ENCODE measurements at regions not wholly inside any gene's neighbourhood (a gene's known extent, or its start where the extent isn't known, plus 50 kb on each side); places are given as distances from the start of the nearest gene placed in this dataset.

DNA sequence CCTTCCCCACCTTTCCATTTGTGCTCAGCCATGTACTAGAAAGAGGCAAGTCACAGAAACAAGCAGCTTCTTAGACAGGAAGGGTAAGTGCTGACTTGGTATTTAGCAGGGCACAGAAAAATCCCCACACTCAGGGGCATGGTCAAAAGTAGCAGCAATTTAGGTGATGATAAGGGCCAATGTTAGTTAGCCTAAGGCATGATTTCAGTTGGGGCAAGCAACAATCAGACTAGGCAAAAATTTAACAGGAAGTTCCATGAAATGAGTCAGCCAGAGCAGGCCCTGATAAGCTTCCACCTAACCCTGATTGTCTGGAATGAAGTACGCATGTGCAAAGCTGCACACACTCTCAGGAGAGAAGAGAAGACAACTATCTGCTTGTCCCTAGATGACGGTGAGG, 423.4 kb upstream of the UBE2E2 start:
- TF ChIP-seq, protein P1, sequence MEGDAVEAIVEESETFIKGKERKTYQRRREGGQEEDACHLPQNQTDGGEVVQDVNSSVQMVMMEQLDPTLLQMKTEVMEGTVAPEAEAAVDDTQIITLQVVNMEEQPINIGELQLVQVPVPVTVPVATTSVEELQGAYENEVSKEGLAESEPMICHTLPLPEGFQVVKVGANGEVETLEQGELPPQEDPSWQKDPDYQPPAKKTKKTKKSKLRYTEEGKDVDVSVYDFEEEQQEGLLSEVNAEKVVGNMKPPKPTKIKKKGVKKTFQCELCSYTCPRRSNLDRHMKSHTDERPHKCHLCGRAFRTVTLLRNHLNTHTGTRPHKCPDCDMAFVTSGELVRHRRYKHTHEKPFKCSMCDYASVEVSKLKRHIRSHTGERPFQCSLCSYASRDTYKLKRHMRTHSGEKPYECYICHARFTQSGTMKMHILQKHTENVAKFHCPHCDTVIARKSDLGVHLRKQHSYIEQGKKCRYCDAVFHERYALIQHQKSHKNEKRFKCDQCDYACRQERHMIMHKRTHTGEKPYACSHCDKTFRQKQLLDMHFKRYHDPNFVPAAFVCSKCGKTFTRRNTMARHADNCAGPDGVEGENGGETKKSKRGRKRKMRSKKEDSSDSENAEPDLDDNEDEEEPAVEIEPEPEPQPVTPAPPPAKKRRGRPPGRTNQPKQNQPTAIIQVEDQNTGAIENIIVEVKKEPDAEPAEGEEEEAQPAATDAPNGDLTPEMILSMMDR (tag by site-specific recombination; IDR thresholded peaks at IDR 0.05): no peak
- no peak for TF ChIP-seq ZFP37 (tag by site-specific recombination; IDR thresholded peaks at IDR 0.05)
- TF ChIP-seq ZNF664 (tag by site-specific recombination; IDR thresholded peaks at IDR 0.05): no peak
- TF ChIP-seq ZNF23 (tag by site-specific recombination; IDR thresholded peaks at IDR 0.05; ENCODE audit: borderline replicate concordance): no peak
- TF ChIP-seq, protein P2, sequence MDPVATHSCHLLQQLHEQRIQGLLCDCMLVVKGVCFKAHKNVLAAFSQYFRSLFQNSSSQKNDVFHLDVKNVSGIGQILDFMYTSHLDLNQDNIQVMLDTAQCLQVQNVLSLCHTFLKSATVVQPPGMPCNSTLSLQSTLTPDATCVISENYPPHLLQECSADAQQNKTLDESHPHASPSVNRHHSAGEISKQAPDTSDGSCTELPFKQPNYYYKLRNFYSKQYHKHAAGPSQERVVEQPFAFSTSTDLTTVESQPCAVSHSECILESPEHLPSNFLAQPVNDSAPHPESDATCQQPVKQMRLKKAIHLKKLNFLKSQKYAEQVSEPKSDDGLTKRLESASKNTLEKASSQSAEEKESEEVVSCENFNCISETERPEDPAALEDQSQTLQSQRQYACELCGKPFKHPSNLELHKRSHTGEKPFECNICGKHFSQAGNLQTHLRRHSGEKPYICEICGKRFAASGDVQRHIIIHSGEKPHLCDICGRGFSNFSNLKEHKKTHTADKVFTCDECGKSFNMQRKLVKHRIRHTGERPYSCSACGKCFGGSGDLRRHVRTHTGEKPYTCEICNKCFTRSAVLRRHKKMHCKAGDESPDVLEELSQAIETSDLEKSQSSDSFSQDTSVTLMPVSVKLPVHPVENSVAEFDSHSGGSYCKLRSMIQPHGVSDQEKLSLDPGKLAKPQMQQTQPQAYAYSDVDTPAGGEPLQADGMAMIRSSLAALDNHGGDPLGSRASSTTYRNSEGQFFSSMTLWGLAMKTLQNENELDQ (tag by site-specific recombination; IDR thresholded peaks at IDR 0.05; ENCODE audit: low read depth): no peak
- no peak for TF ChIP-seq ZNF223 (tag by site-specific recombination; IDR thresholded peaks at IDR 0.05)
- TF ChIP-seq SETDB1 (IDR thresholded peaks at IDR 0.05; ENCODE audit: insufficient read length, low read length): no peak

All from HEK293 (cell line).